OCI-M2 (cell line): ENCODE measurements at regions not wholly inside any gene's neighbourhood (a gene's known extent, or its start where the extent isn't known, plus 50 kb on each side); places are given as distances from the start of the nearest gene placed in this dataset.

Experiments
- DNase-seq: peaks from one replicate; lab custom pipeline; 2025; ENCODE audit not compliant: unreplicated experiment; lab: John Stamatoyannopoulos, UW

- no peak for DNase-seq
Observed at GRCh38 chr3:164179110-164179774, 899.1 kb downstream of the SI start.

DNA sequence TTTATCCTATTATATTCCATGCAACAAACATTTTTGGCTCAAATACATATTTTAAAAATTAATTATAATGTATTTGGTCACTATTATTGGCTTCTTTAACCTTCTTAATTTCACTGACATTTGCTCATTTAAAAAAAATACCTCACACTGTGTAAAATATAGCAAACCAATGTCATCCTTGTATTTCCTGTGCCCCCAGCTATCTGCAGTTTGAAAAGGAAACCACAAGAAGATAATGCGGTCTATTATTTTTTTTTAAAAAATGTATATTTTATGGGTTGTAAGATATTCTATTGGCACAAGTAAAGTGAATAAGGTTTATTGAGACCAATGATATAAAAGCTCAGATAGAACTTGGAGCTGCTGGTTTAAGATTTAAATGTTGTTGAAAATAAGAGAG, 904.2 kb downstream of the SI start:
- no peak for DNase-seq

- no peak for DNase-seq
Observed at GRCh38 chr3:164155400-164155799, 922.9 kb downstream of the SI start.

GRCh38 chr3:164144824-164145223, 933.5 kb downstream of the SI start:
- no peak for DNase-seq

DNA sequence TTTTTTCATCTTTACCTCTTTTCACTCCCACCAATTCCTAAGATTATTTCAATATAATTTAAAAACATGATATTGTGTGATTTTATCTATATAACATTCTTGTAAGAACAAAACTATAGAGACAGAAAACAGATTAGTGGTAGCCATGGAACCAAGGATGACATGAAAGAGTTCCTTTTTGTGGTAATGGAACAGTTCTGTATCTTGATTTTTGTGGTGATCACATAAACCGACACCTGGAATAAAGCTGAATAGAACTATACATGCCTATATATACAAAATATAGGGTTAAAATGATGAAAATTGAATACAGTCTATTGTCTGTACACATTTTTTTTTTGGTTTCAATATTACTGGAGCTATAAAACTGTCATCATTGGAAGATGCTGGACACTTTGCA, 945.4 kb downstream of the SI start:
- no peak for DNase-seq

DNA sequence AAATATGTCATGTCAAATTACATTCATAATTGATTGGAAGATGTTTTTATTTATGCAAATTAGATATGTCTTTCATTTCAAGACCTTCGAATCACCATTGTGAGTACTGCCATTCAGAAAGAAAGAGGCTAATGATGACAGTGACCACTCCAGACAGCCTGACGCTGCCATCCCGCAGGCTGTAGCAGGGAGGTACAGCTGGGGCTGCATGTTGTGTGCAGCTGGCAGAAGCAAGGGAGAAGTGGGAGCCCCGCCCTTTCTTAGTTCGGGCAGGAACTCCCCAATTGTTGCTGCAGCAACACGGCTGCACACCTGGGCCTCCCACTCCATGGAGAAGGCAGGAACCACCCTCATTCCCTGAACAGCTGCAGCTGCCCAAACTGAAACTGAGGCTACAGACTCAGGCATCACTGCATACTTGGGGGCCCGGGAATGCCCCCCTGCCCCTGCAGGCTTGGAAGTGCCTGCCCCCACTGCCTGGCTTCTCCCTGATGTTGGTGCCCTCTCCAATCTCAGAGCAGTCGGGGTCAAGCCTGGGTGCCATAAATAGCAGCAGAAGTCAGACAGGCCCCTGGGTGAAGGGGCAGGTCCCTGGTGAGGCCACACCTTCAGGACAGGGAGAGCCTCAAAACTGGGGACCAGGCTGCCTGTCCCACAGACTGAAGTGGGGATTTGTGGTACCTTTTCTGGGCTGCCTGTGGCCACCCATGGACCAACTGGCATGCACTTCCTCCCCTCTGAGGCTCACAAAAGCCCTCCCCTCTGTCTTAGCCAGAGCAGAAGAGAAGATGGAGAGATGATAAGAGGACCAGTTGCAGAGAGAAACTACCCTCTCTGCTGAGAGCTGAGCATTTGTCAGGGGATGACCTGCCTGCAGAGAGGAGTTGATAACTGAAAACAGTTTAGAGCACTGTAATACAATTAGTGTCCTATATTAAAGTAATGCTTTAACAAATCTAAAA, 964.6 kb downstream of the SI start:
- DNase-seq = no peak

- no peak for DNase-seq
Observed at GRCh38 chr3:164096352-164096751, 981.9 kb downstream of the SI start.

GRCh38 chr3:164095949-164096348, 982.3 kb downstream of the SI start:
- DNase-seq = no peak

DNA sequence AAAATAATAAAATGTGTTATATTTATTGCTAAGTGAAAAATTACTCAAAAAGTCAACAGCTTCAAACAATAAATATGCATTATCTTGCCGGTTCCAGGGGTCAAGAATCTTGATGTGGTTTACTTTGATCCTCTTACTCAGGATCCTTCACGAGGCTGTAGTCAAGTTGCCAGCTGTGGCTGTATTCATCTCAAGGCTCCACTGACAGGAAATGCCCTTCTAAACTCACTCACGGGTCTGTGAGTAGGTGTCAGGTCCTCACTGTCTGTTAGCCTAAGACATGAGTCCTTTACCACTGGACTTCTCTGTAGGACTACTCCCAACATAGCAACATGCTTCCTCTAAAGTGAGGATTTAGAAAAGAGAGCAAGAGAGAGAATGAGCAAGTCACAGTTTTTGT, 983.0 kb downstream of the SI start:
- DNase-seq = no peak

- DNase-seq = no peak
Observed at GRCh38 chr3:164094546-164094945, 983.8 kb downstream of the SI start.

DNA sequence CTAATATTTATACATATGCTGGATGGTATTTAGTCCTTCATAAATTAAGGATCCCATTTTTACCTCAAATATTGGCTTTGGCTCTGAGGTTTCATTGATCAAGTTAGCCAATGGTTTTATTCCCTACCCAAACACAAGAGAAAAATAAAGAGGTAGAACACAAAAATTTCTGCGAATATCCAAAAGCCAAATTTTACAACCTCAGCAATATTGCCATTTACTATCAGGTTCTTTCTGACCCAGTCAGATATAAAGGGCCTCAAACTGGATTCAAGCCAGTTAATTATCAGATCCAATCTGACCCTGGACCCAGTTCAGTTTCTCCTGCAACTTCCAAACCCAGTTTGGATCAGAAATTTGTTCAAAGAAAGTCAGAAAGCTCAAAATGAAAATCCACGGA, 998.1 kb downstream of the SI start:
- DNase-seq = no peak

DNA sequence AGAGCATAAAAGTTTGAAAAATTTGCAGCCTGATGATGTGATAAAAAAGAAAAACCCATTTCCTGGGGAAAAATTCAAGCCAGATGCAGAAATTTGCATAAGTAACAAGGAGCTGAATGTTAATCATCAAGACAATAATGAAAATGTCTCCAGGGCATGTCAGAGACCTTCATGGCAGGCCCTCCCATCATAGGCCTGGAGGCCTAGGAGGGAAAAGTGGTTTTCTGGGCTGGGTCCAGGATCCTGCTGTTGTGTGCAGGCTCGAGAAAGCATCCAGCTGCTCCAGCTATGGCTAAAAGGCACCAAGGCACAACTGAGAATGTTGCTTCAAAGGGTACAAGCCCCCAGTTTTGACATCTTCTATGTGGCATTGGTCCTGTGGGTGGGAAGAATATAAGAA, 1014.0 kb downstream of the SI start:
- no peak for DNase-seq

GRCh38 chr3:164060923-164061322, 1017.4 kb downstream of the SI start:
- no peak for DNase-seq

GRCh38 chr3:164049847-164050246, 1028.4 kb downstream of the SI start:
- DNase-seq = no peak

- no peak for DNase-seq
Observed at GRCh38 chr3:164048451-164048850, 1029.8 kb downstream of the SI start.

GRCh38 chr3:164040991-164041390, 1037.3 kb downstream of the SI start:
- no peak for DNase-seq

- DNase-seq = no peak
Observed at GRCh38 chr3:164030194-164030593, 1048.1 kb downstream of the SI start.

GRCh38 chr3:164024786-164025185, 1053.5 kb downstream of the SI start:
- DNase-seq = no peak

DNA sequence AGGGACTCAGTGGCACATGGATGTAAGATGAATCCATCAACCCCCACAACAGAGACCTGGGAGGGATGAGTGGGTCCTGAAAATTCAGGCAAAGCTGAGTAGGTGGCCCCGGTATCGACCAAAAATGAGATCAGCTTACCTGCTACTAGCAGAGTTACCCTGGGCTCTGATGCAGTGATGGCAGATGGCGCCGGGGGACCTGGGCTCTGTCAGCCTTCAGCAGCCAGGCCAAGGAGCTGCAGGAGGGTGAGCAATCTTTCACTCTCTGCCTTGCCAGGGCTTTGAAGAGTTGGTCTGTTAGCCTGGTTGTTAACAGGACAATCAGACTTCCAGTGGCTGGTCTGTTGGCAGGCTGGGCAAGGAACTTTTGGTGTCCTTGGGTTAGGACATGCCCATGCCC, 1054.8 kb downstream of the SI start:
- no peak for DNase-seq

DNA sequence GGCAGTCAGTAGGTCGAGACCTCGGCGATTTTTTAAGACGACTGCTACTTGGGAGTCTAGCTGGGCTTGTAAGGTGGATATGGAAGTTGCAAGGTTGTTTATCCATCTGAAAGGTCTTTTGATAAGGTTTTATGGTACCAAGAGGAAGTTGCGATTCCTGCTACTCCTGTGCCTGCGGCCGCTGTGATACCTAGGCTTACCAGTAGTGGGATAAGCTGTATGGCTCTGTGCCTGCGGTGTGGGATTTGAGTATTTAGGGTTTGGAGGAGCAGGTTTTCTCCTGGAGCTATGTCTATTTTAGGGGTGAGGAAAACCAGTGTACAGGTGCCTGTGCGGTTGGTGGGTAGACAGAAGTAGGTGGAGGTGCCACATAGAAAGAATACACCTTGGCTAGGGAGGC, 1059.8 kb downstream of the SI start:
- DNase-seq = no peak

DNA sequence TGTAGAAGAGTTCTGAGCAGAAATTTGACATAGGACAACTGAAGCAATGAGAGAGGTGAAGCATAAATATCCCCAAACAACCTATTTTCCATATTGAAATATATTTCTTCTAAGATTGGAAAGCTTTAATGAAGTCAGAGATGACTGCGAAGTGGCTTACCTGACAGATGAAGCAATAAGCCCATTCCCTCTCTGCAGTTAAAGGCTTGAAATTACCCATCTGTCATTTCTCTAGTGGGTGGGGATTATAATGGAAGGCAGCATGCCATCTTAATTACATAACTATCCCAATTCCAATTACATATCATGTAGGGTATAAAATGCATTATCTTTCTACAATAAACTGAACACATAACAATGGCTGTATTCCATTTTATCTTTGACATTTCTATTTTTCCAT, 1070.5 kb downstream of the SI start:
- DNase-seq = no peak

DNA sequence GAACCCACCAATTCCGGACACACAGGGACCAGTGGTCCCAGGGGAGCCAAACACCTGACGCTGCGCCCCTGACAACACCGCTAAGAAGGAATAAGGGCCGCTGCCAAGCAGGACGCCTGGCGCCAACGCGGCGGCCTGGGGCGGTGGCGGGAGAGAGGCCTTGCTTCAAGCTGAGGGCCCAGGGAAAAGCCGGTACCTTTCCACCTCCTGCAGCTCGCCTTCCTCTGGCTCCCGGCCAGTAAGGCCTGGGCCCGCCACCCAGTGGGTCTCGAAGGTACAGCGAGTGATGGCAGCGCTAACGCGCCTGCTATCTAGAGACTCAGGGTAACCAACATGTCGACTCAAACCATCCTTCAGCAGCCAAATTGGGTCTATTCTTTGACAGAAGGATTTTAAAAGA, 1074.1 kb downstream of the SI start:
- DNase-seq = no peak
